IMR-90 (cell line): ENCODE measurements at regions not wholly inside any gene's neighbourhood (a gene's known extent, or its start where the extent isn't known, plus 50 kb on each side); places are given as distances from the start of the nearest gene placed in this dataset.

Experiments used
- ATAC-seq: fragments of 200-7000 bp; cut with Tn5 transposase; 2 replicates; pipeline ENCODE4 v1.9.1; 2020; ENCODE audit warnings: low read depth, mild to moderate bottlenecking, moderate library complexity
- BruUV-seq: library from RNA; stranded (reverse); fragments of 400-500 nt; replicated peaks from 2 replicates; lab custom pipeline; 2021; lab: Mats Ljungman, UMichigan
- CTCF ChIA-PET: fragments of 300-600 bp; formaldehyde crosslinking; extraction: SDS; loops from one replicate; lab custom pipeline; 2021; ENCODE audit warnings: antibody characterized with exemption; lab: Yijun Ruan, JAX
- POLR2A ChIA-PET: fragments of 300-600 bp; sonication (Branson Sonifier 250); formaldehyde crosslinking; loops from one replicate; lab custom pipeline; 2022; ENCODE audit warnings: antibody characterized with exemption; ENCODE audit not compliant: unreplicated experiment; lab: Charles Lee
- DNase-seq: peaks from one replicate; pipeline ENCODE4 v3.0.0; 2013
- H2AFZ ChIP-seq: replicated peaks from 2 replicates; pipeline ENCODE3; 2013; ENCODE audit warnings: low read length, mild to moderate bottlenecking; ENCODE audit not compliant: poor library complexity
- H2AK5ac ChIP-seq: 2 replicates; pipeline ENCODE4 v1.6.1; 2013; ENCODE audit warnings: low read depth, low read length, inconsistent platforms
- H2AK9ac ChIP-seq: replicated peaks from 2 replicates; pipeline ENCODE3; 2013; ENCODE audit warnings: mild to moderate bottlenecking, low read depth, low read length, moderate library complexity; ENCODE audit not compliant: poor library complexity
- H2BK120ac ChIP-seq: 2 replicates; pipeline ENCODE4 v1.6.1; 2013; ENCODE audit warnings: low read depth, low read length, inconsistent platforms
- H2BK15ac ChIP-seq: 3 replicates; pipeline ENCODE4 v1.6.1; 2013; ENCODE audit warnings: low read depth, low read length, inconsistent platforms
- H2BK20ac ChIP-seq: 2 replicates; pipeline ENCODE4 v1.6.1; 2013; ENCODE audit warnings: low read depth, mild to moderate bottlenecking, inconsistent platforms, low read length, moderate library complexity
- H2BK5ac ChIP-seq: 2 replicates; pipeline ENCODE4 v1.6.1; 2013; ENCODE audit warnings: mild to moderate bottlenecking, low read depth, low read length, inconsistent platforms; ENCODE audit not compliant: poor library complexity, severe bottlenecking
- H3K14ac ChIP-seq: replicated peaks from 2 replicates; pipeline ENCODE4 v1.6.1; 2013; ENCODE audit warnings: low read depth, low read length, inconsistent platforms
- H3K18ac ChIP-seq: 2 replicates; pipeline ENCODE4 v1.6.1; 2013; ENCODE audit warnings: low read depth, low read length, control low read depth
- H3K23ac ChIP-seq: 2 replicates; pipeline ENCODE4 v1.6.1; 2013; ENCODE audit warnings: low read depth, low read length, inconsistent platforms
- H3K27ac ChIP-seq: 2 replicates; pipeline ENCODE4 v1.5.1; 2013; ENCODE audit warnings: mild to moderate bottlenecking, control low read depth, low read length; ENCODE audit not compliant: insufficient read depth
- H3K27me3 ChIP-seq: 2 replicates; pipeline ENCODE4 v1.6.1; 2013; ENCODE audit warnings: low read length; ENCODE audit not compliant: control insufficient read depth, insufficient read depth
- H3K36me3 ChIP-seq: 2 replicates; pipeline ENCODE4 v1.6.1; 2013; ENCODE audit warnings: low read length, mixed read lengths; ENCODE audit not compliant: control insufficient read depth, insufficient read depth
- H3K4ac ChIP-seq: 2 replicates; pipeline ENCODE4 v1.6.1; 2013; ENCODE audit warnings: low read depth, low read length, inconsistent platforms
- H3K4me1 ChIP-seq: 2 replicates; pipeline ENCODE4 v1.6.1; 2013; ENCODE audit warnings: low read length, mixed read lengths; ENCODE audit not compliant: control insufficient read depth, insufficient read depth
- H3K4me2 ChIP-seq: 2 replicates; pipeline ENCODE4 v1.6.1; 2013; ENCODE audit warnings: low read depth, mild to moderate bottlenecking, control low read depth, low read length, moderate library complexity
- H3K4me3 ChIP-seq: 2 replicates; pipeline ENCODE4 v1.5.1; 2013; ENCODE audit warnings: low read depth, mild to moderate bottlenecking, control low read depth, low read length, moderate library complexity; ENCODE audit not compliant: insufficient read depth
- H3K56ac ChIP-seq: 2 replicates; pipeline ENCODE4 v1.6.1; 2013; ENCODE audit warnings: low read length, inconsistent platforms; ENCODE audit not compliant: insufficient read depth; ENCODE audit errors: extremely low read depth
- H3K79me1 ChIP-seq, 2 experiments: 2 replicates each; pipeline ENCODE4 v1.6.1; 2013; ENCODE audit warnings: low read length in 2 of 2, inconsistent platforms in 1 of 2, low read depth in 1 of 2
- H3K9ac ChIP-seq: 2 replicates; pipeline ENCODE4 v1.6.1; 2013; ENCODE audit warnings: low read depth, low read length, control low read depth
- H3K9me1 ChIP-seq: 2 replicates; pipeline ENCODE4 v1.6.1; 2013; ENCODE audit warnings: low read length, inconsistent platforms; ENCODE audit not compliant: insufficient read depth
- H3K9me3 ChIP-seq: 2 replicates; pipeline ENCODE4 v1.6.1; 2013; ENCODE audit warnings: low read length; ENCODE audit not compliant: control insufficient read depth, insufficient read depth
- H4K20me1 ChIP-seq: 2 replicates; pipeline ENCODE4 v1.6.1; 2013; ENCODE audit warnings: low read length, inconsistent platforms; ENCODE audit not compliant: insufficient read depth
- H4K5ac ChIP-seq: 2 replicates; pipeline ENCODE4 v1.6.1; 2013; ENCODE audit warnings: mild to moderate bottlenecking, low read depth, low read length, control low read depth
- H4K8ac ChIP-seq, 2 experiments: 2 replicates each; pipeline ENCODE4 v1.6.1; 2013; ENCODE audit warnings: low read depth in 2 of 2, low read length in 2 of 2, control low read depth in 1 of 2, inconsistent platforms in 1 of 2
- H4K91ac ChIP-seq: 2 replicates; pipeline ENCODE4 v1.6.1; 2013; ENCODE audit warnings: low read depth, low read length, inconsistent platforms; ENCODE audit not compliant: insufficient read depth
- BHLHE40 ChIP-seq: fragments of 150-350 bp; IDR thresholded peaks from 2 replicates; pipeline ENCODE4 v1.6.1; 2016; ENCODE audit warnings: mild to moderate bottlenecking, low read depth, low read length
- CEBPB ChIP-seq: IDR thresholded peaks from 2 replicates; pipeline ENCODE4 v1.6.1; 2012; ENCODE audit warnings: low read depth, low read length, improper control_type of control experiment
- CHD1 ChIP-seq: IDR thresholded peaks from 2 replicates; pipeline ENCODE4 v1.6.1; 2012; ENCODE audit warnings: low read depth, low read length, improper control_type of control experiment
- CTCF ChIP-seq: conservative IDR thresholded peaks from 2 replicates; pipeline ENCODE4 v1.5.1; 2012; ENCODE audit warnings: mild to moderate bottlenecking, low read depth, low read length, improper control_type of control experiment
- FOS ChIP-seq: fragments of 150-350 bp; IDR thresholded peaks from 2 replicates; pipeline ENCODE4 v1.6.1; 2016; ENCODE audit warnings: low read depth, low read length
- MAFK ChIP-seq: IDR thresholded peaks from 2 replicates; pipeline ENCODE4 v1.6.1; 2012; ENCODE audit warnings: low read depth, low read length, improper control_type of control experiment
- MXI1 ChIP-seq: IDR thresholded peaks from 2 replicates; pipeline ENCODE4 v1.6.1; 2012; ENCODE audit warnings: low read depth, mild to moderate bottlenecking, low read length, moderate library complexity, borderline replicate concordance
- POLR2A ChIP-seq: IDR thresholded peaks from 2 replicates; pipeline ENCODE4 v1.6.1; 2012; ENCODE audit warnings: mild to moderate bottlenecking, low read depth, low read length
- RAD21 ChIP-seq: IDR thresholded peaks from 2 replicates; pipeline ENCODE4 v1.6.1; 2012; ENCODE audit warnings: low read length, improper control_type of control experiment
- RCOR1 ChIP-seq: IDR thresholded peaks from 2 replicates; pipeline ENCODE4 v1.6.1; 2012; ENCODE audit warnings: mild to moderate bottlenecking, low read length, improper control_type of control experiment; ENCODE audit not compliant: insufficient replicate concordance
- RFX5 ChIP-seq: IDR thresholded peaks from 2 replicates; pipeline ENCODE4 v1.8.0; 2012; ENCODE audit warnings: low read depth, mild to moderate bottlenecking, low read length, moderate library complexity
- SMC3 ChIP-seq: fragments of 150-350 bp; IDR thresholded peaks from 2 replicates; pipeline ENCODE4 v1.6.1; 2016; ENCODE audit warnings: low read depth, mild to moderate bottlenecking, antibody characterized with exemption, low read length, moderate library complexity
- WGBS, 2 experiments: methylation state at CpG; one replicate each; pipeline versions ENCODE4 v1.1.5 to v1.1.7; 2013; ENCODE audit warnings: missing lambda C conversion rate in 2 of 2; ENCODE audit not compliant: insufficient read length in 1 of 2; ENCODE audit errors: extremely low coverage in 2 of 2; 5-methylcytosine and 5-hydroxymethylcytosine counted together
- dilution Hi-C: fragments of 300-500 bp; cut with HindIII; formaldehyde crosslinking; loops from one replicate; pipeline ENCODE4 v1.14.3; 2018; ENCODE audit warnings: low sequenced_read_pairs; ENCODE audit not compliant: unreplicated experiment
- in situ Hi-C: fragments of 300-500 bp; cut with MboI; formaldehyde crosslinking; loops from 3 replicates; pipeline ENCODE4 v1.14.3; 2019; ENCODE audit warnings: low sequenced_read_pairs, inconsistent platforms, mixed read lengths
- intact Hi-C: fragments of 100-400 bp; cut with micrococcal nuclease; formaldehyde crosslinking; loops from 2 replicates; pipeline ENCODE4 v1.10.0; 2022
- TF ChIP-seq, protein P1 (sequence below): fragments of 150-350 bp; IDR thresholded peaks from 2 replicates; pipeline ENCODE4 v1.6.1; 2016; ENCODE audit warnings: low read depth, mild to moderate bottlenecking, low read length, moderate library complexity, borderline replicate concordance

- DNase-seq (no peak), ATAC-seq (no peak)
- no TSS peak for BruUV-seq
- no peaks in the 10 kb centered on the region for H3K27me3 ChIP-seq
- no peaks in the 10 kb centered on the region for H4K20me1 ChIP-seq
- no peaks in the 10 kb centered on the region for H3K4me1 ChIP-seq
- intact Hi-C loops (no loop called here), in situ Hi-C loops (no loop called here), dilution Hi-C loops (no loop called here)
- no peaks in the 10 kb centered on the region for H3K9me1 ChIP-seq
- H2BK20ac ChIP-seq, result no peak overlapping the region
- no peak overlapping the region for H2BK5ac ChIP-seq
- no peaks in the 10 kb centered on the region for H3K9me3 ChIP-seq
- WGBS, 2 experiments, result 40% methylated on average over 1 of the region's 2 CpGs; no CpG with 5 or more reads in 1 of the 2 experiments
- no peak overlapping the region for H3K4me2 ChIP-seq
- H3K14ac ChIP-seq, result no peak overlapping the region
- H2AK5ac ChIP-seq, result no peak overlapping the region
- no peak overlapping the region for H3K18ac ChIP-seq
- H3K4me3 ChIP-seq, result no peak overlapping the region
- no peak overlapping the region for H3K56ac ChIP-seq
- H3K23ac ChIP-seq, result no peak overlapping the region
- H3K9ac ChIP-seq, result no peak overlapping the region
- no peaks in the 10 kb centered on the region for H3K79me1 ChIP-seq
- no peak overlapping the region for H4K8ac ChIP-seq
- no peaks in the 10 kb centered on the region for H3K36me3 ChIP-seq
- no peak for TF ChIP-seq MAFK
- no peak for TF ChIP-seq RCOR1
- no peak for TF ChIP-seq CEBPB
- no peak for TF ChIP-seq MXI1
- TF ChIP-seq, protein P1, sequence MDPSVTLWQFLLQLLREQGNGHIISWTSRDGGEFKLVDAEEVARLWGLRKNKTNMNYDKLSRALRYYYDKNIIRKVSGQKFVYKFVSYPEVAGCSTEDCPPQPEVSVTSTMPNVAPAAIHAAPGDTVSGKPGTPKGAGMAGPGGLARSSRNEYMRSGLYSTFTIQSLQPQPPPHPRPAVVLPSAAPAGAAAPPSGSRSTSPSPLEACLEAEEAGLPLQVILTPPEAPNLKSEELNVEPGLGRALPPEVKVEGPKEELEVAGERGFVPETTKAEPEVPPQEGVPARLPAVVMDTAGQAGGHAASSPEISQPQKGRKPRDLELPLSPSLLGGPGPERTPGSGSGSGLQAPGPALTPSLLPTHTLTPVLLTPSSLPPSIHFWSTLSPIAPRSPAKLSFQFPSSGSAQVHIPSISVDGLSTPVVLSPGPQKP, result no peak
- TF ChIP-seq CHD1, result no peak
- TF ChIP-seq POLR2A, result no peak
- TF ChIP-seq FOS, result no peak
- TF ChIP-seq RAD21, result no peak
- TF ChIP-seq BHLHE40, result no peak
- TF ChIP-seq SMC3, result no peak
- TF ChIP-seq CTCF, result no peak
- TF ChIP-seq RFX5, result no peak
- no peak overlapping the region for H4K5ac ChIP-seq
- no peak overlapping the region for H2BK15ac ChIP-seq
- H2AK9ac ChIP-seq, result no peak overlapping the region
- H3K27ac ChIP-seq, result no peak overlapping the region
- ChIA-PET CTCF (no interaction called here), POLR2A (no interaction called here)
- no peak overlapping the region for H4K91ac ChIP-seq
- no peak overlapping the region for H2BK120ac ChIP-seq
- no peak overlapping the region for H3K4ac ChIP-seq
- H2AFZ ChIP-seq, result no peak overlapping the region
These were observed 324.5 kb upstream of the RPS6KA3 start for GRCh38 chrX:20591246-20591645.
